ENCODE measurements at regions not wholly inside any gene's neighbourhood (a gene's known extent, or its start where the extent isn't known, plus 50 kb on each side); places are given as distances from the start of the nearest gene placed in this dataset.
"Not testable (repeated sequence)": the region's sequence is repeated elsewhere in the genome, so short reads cannot be mapped to it uniquely, and the experiment has no call there.

GRCh38 chr1:199460933-199461332 lies 566.6 kb upstream of the NR5A2 start:
- peak; percentile 17 for DNase-seq

GRCh38 chr1:199463521-199464127 lies 563.9 kb upstream of the NR5A2 start:
- DNase-seq: peak; percentile 68

- no peak for DNase-seq
Measured at GRCh38 chr1:199466961-199467360, 560.5 kb upstream of the NR5A2 start.

GRCh38 chr1:199472018-199472417 lies 555.5 kb upstream of the NR5A2 start:
- no peak for DNase-seq

GRCh38 chr1:199472978-199473377 lies 554.5 kb upstream of the NR5A2 start:
- no peak for DNase-seq

GRCh38 chr1:199474738-199475137 lies 552.8 kb upstream of the NR5A2 start:
- no peak for DNase-seq

GRCh38 chr1:199482426-199482825 lies 545.1 kb upstream of the NR5A2 start:
- DNase-seq: no peak

GRCh38 chr1:199489594-199489993 lies 537.9 kb upstream of the NR5A2 start:
- DNase-seq: no peak

- DNase-seq: peak; percentile 85
Measured at GRCh38 chr1:199490769-199491527, 536.6 kb upstream of the NR5A2 start.

- no peak for DNase-seq
Measured at GRCh38 chr1:199495432-199495831, 532.1 kb upstream of the NR5A2 start.

GRCh38 chr1:199498802-199499201 lies 528.7 kb upstream of the NR5A2 start:
- DNase-seq: not testable (repeated sequence)

GRCh38 chr1:199508072-199508471 lies 519.4 kb upstream of the NR5A2 start:
- DNase-seq: no peak

- no peak for DNase-seq
Measured at GRCh38 chr1:199508653-199509052, 518.9 kb upstream of the NR5A2 start.

- DNase-seq: no peak
Measured at GRCh38 chr1:199509456-199509855, 518.1 kb upstream of the NR5A2 start.

- DNase-seq: no peak
Measured at GRCh38 chr1:199510314-199510713, 517.2 kb upstream of the NR5A2 start.

- DNase-seq: no peak
Measured at GRCh38 chr1:199512037-199512710, 515.3 kb upstream of the NR5A2 start.

GRCh38 chr1:199515261-199515660 lies 512.2 kb upstream of the NR5A2 start:
- no peak for DNase-seq

GRCh38 chr1:199522338-199522737 lies 505.2 kb upstream of the NR5A2 start:
- peak; percentile 13 for DNase-seq

GRCh38 chr1:199522936-199523335 lies 504.6 kb upstream of the NR5A2 start:
- no peak for DNase-seq

GRCh38 chr1:199529324-199529723 lies 498.2 kb upstream of the NR5A2 start:
- peak; percentile 26 for DNase-seq

- not testable (repeated sequence) for DNase-seq
Measured at GRCh38 chr1:199533361-199533760, 494.1 kb upstream of the NR5A2 start.

- DNase-seq: no peak
Measured at GRCh38 chr1:199545780-199546179, 481.7 kb upstream of the NR5A2 start.

- DNase-seq: peak; percentile 13
Measured at GRCh38 chr1:199546323-199546722, 481.2 kb upstream of the NR5A2 start.

- DNase-seq: no peak
Measured at GRCh38 chr1:199549421-199549820, 478.1 kb upstream of the NR5A2 start.

All from fibroblast of skin of abdomen (primary cell).